ENCODE measurements at regions not wholly inside any gene's neighbourhood (a gene's known extent, or its start where the extent isn't known, plus 50 kb on each side); places are given as distances from the start of the nearest gene placed in this dataset.

- Histone ChIP-seq H4K20me1 (ENCODE audit: control insufficient read depth, extremely low read depth, insufficient read depth, low read length) (no peaks in the 10 kb centered on the region), H3K27me3 (ENCODE audit: control insufficient read depth, insufficient read depth, low read length) (no peaks in the 10 kb centered on the region), H3K27ac (ENCODE audit: insufficient read depth, low read length) (no peak overlapping the region), H3K79me2 (ENCODE audit: control insufficient read depth, insufficient read depth, low read length) (no peaks in the 10 kb centered on the region), H3K9ac (ENCODE audit: insufficient read depth, low read length) (no peak overlapping the region), H2AFZ (ENCODE audit: low read length) (no peak overlapping the region), H3K36me3 (ENCODE audit: control insufficient read depth, insufficient read depth, low read length) (no peaks in the 10 kb centered on the region), H3K4me2 (ENCODE audit: extremely low read depth, insufficient read depth, low read length) (no peak overlapping the region), H3K4me1 (ENCODE audit: control insufficient read depth, extremely low read depth, insufficient read depth, low read length) (no peaks in the 10 kb centered on the region), H3K9me3 (ENCODE audit: control insufficient read depth, insufficient read depth, low read depth, low read length) (no peaks in the 10 kb centered on the region), H3K4me3 (replicated peaks in 1 of 4; ENCODE audit: control extremely low read depth in 1 of 4, insufficient read depth in 1 of 4, low read depth in 3 of 4, low read length in 4 of 4) (no peak overlapping the region)
- no peak for DNase-seq (ENCODE audit: low read depth in 2 of 2)
- TF ChIP-seq EZH2 (IDR thresholded peaks at IDR 0.05; ENCODE audit: low read length, missing control alignments) (no peak), CTCF (conservative IDR thresholded peaks at IDR 0.05 in 1 of 2, IDR thresholded peaks at IDR 0.05 in 1 of 2; ENCODE audit: low read depth in 1 of 2, low read length in 2 of 2) (no peak)
These were observed 630.3 kb upstream of the KLHL4 start for GRCh38 chrX:86887341-86887740.

GRCh38 chrX:86910027-86910426 lies 607.6 kb upstream of the KLHL4 start:
- H3K27ac ChIP-seq (ENCODE audit: insufficient read depth, low read length) = no peak overlapping the region
- no peaks in the 10 kb centered on the region for H3K9me3 ChIP-seq (ENCODE audit: control insufficient read depth, insufficient read depth, low read depth, low read length)
- H3K4me2 ChIP-seq (ENCODE audit: extremely low read depth, insufficient read depth, low read length) = no peak overlapping the region
- TF ChIP-seq CTCF (conservative IDR thresholded peaks at IDR 0.05 in 1 of 2, IDR thresholded peaks at IDR 0.05 in 1 of 2; ENCODE audit: low read depth in 1 of 2, low read length in 2 of 2) (no peak), EZH2 (IDR thresholded peaks at IDR 0.05; ENCODE audit: low read length, missing control alignments) (no peak)
- no peak for DNase-seq (ENCODE audit: low read depth in 2 of 2)
- H3K4me1 ChIP-seq (ENCODE audit: control insufficient read depth, extremely low read depth, insufficient read depth, low read length) = no peaks in the 10 kb centered on the region
- H3K36me3 ChIP-seq (ENCODE audit: control insufficient read depth, insufficient read depth, low read length) = no peaks in the 10 kb centered on the region
- H3K4me3 ChIP-seq (replicated peaks in 1 of 4; ENCODE audit: control extremely low read depth in 1 of 4, insufficient read depth in 1 of 4, low read depth in 3 of 4, low read length in 4 of 4) = no peak overlapping the region
- H2AFZ ChIP-seq (ENCODE audit: low read length) = no peak overlapping the region
- no peaks in the 10 kb centered on the region for H3K27me3 ChIP-seq (ENCODE audit: control insufficient read depth, insufficient read depth, low read length)
- no peaks in the 10 kb centered on the region for H3K79me2 ChIP-seq (ENCODE audit: control insufficient read depth, insufficient read depth, low read length)
- no peak overlapping the region for H3K9ac ChIP-seq (ENCODE audit: insufficient read depth, low read length)
- H4K20me1 ChIP-seq (ENCODE audit: control insufficient read depth, extremely low read depth, insufficient read depth, low read length) = no peaks in the 10 kb centered on the region

- TF ChIP-seq CTCF (conservative IDR thresholded peaks at IDR 0.05 in 1 of 2, IDR thresholded peaks at IDR 0.05 in 1 of 2; ENCODE audit: low read depth in 1 of 2, low read length in 2 of 2) (no peak), EZH2 (IDR thresholded peaks at IDR 0.05; ENCODE audit: low read length, missing control alignments) (no peak)
- Histone ChIP-seq H3K27me3 (ENCODE audit: control insufficient read depth, insufficient read depth, low read length) (no peaks in the 10 kb centered on the region), H3K4me3 (replicated peaks in 1 of 4; ENCODE audit: control extremely low read depth in 1 of 4, insufficient read depth in 1 of 4, low read depth in 3 of 4, low read length in 4 of 4) (no peak overlapping the region), H3K4me1 (ENCODE audit: control insufficient read depth, extremely low read depth, insufficient read depth, low read length) (no peaks in the 10 kb centered on the region), H2AFZ (ENCODE audit: low read length) (no peak overlapping the region), H3K9ac (ENCODE audit: insufficient read depth, low read length) (no peak overlapping the region), H4K20me1 (ENCODE audit: control insufficient read depth, extremely low read depth, insufficient read depth, low read length) (no peaks in the 10 kb centered on the region), H3K79me2 (ENCODE audit: control insufficient read depth, insufficient read depth, low read length) (no peaks in the 10 kb centered on the region), H3K36me3 (ENCODE audit: control insufficient read depth, insufficient read depth, low read length) (no peaks in the 10 kb centered on the region), H3K27ac (ENCODE audit: insufficient read depth, low read length) (no peak overlapping the region), H3K9me3 (ENCODE audit: control insufficient read depth, insufficient read depth, low read depth, low read length) (no peaks in the 10 kb centered on the region), H3K4me2 (ENCODE audit: extremely low read depth, insufficient read depth, low read length) (no peak overlapping the region)
- DNase-seq (ENCODE audit: low read depth in 2 of 2) = no peak
These were observed 606.8 kb upstream of the KLHL4 start for GRCh38 chrX:86910602-86911311.

Data from fibroblast of lung (primary cell).